IMR-90 (cell line): ENCODE measurements at regions not wholly inside any gene's neighbourhood (a gene's known extent, or its start where the extent isn't known, plus 50 kb on each side); places are given as distances from the start of the nearest gene placed in this dataset.

Experiments
- ATAC-seq: fragments of 200-7000 bp; cut with Tn5 transposase; 2 replicates; pipeline ENCODE4 v1.9.1; 2020; ENCODE audit warnings: low read depth, mild to moderate bottlenecking, moderate library complexity
- BruUV-seq: library from RNA; stranded (reverse); fragments of 400-500 nt; replicated peaks from 2 replicates; lab custom pipeline; 2021; lab: Mats Ljungman, UMichigan
- CTCF ChIA-PET: fragments of 300-600 bp; formaldehyde crosslinking; extraction: SDS; loops from one replicate; lab custom pipeline; 2021; ENCODE audit warnings: antibody characterized with exemption; lab: Yijun Ruan, JAX
- POLR2A ChIA-PET: fragments of 300-600 bp; sonication (Branson Sonifier 250); formaldehyde crosslinking; loops from one replicate; lab custom pipeline; 2022; ENCODE audit warnings: antibody characterized with exemption; ENCODE audit not compliant: unreplicated experiment; lab: Charles Lee
- DNase-seq: peaks from one replicate; pipeline ENCODE4 v3.0.0; 2013
- H2AFZ ChIP-seq: replicated peaks from 2 replicates; pipeline ENCODE3; 2013; ENCODE audit warnings: low read length, mild to moderate bottlenecking; ENCODE audit not compliant: poor library complexity
- H2AK5ac ChIP-seq: 2 replicates; pipeline ENCODE4 v1.6.1; 2013; ENCODE audit warnings: low read depth, low read length, inconsistent platforms
- H2AK9ac ChIP-seq: replicated peaks from 2 replicates; pipeline ENCODE3; 2013; ENCODE audit warnings: mild to moderate bottlenecking, low read depth, low read length, moderate library complexity; ENCODE audit not compliant: poor library complexity
- H2BK120ac ChIP-seq: 2 replicates; pipeline ENCODE4 v1.6.1; 2013; ENCODE audit warnings: low read depth, low read length, inconsistent platforms
- H2BK15ac ChIP-seq: 3 replicates; pipeline ENCODE4 v1.6.1; 2013; ENCODE audit warnings: low read depth, low read length, inconsistent platforms
- H2BK20ac ChIP-seq: 2 replicates; pipeline ENCODE4 v1.6.1; 2013; ENCODE audit warnings: low read depth, mild to moderate bottlenecking, inconsistent platforms, low read length, moderate library complexity
- H2BK5ac ChIP-seq: 2 replicates; pipeline ENCODE4 v1.6.1; 2013; ENCODE audit warnings: mild to moderate bottlenecking, low read depth, low read length, inconsistent platforms; ENCODE audit not compliant: poor library complexity, severe bottlenecking
- H3K14ac ChIP-seq: replicated peaks from 2 replicates; pipeline ENCODE4 v1.6.1; 2013; ENCODE audit warnings: low read depth, low read length, inconsistent platforms
- H3K18ac ChIP-seq: 2 replicates; pipeline ENCODE4 v1.6.1; 2013; ENCODE audit warnings: low read depth, low read length, control low read depth
- H3K23ac ChIP-seq: 2 replicates; pipeline ENCODE4 v1.6.1; 2013; ENCODE audit warnings: low read depth, low read length, inconsistent platforms
- H3K27ac ChIP-seq: 2 replicates; pipeline ENCODE4 v1.5.1; 2013; ENCODE audit warnings: mild to moderate bottlenecking, control low read depth, low read length; ENCODE audit not compliant: insufficient read depth
- H3K27me3 ChIP-seq: 2 replicates; pipeline ENCODE4 v1.6.1; 2013; ENCODE audit warnings: low read length; ENCODE audit not compliant: control insufficient read depth, insufficient read depth
- H3K36me3 ChIP-seq: 2 replicates; pipeline ENCODE4 v1.6.1; 2013; ENCODE audit warnings: low read length, mixed read lengths; ENCODE audit not compliant: control insufficient read depth, insufficient read depth
- H3K4ac ChIP-seq: 2 replicates; pipeline ENCODE4 v1.6.1; 2013; ENCODE audit warnings: low read depth, low read length, inconsistent platforms
- H3K4me1 ChIP-seq: 2 replicates; pipeline ENCODE4 v1.6.1; 2013; ENCODE audit warnings: low read length, mixed read lengths; ENCODE audit not compliant: control insufficient read depth, insufficient read depth
- H3K4me2 ChIP-seq: 2 replicates; pipeline ENCODE4 v1.6.1; 2013; ENCODE audit warnings: low read depth, mild to moderate bottlenecking, control low read depth, low read length, moderate library complexity
- H3K4me3 ChIP-seq: 2 replicates; pipeline ENCODE4 v1.5.1; 2013; ENCODE audit warnings: low read depth, mild to moderate bottlenecking, control low read depth, low read length, moderate library complexity; ENCODE audit not compliant: insufficient read depth
- H3K56ac ChIP-seq: 2 replicates; pipeline ENCODE4 v1.6.1; 2013; ENCODE audit warnings: low read length, inconsistent platforms; ENCODE audit not compliant: insufficient read depth; ENCODE audit errors: extremely low read depth
- H3K79me1 ChIP-seq, 2 experiments: 2 replicates each; pipeline ENCODE4 v1.6.1; 2013; ENCODE audit warnings: low read length in 2 of 2, inconsistent platforms in 1 of 2, low read depth in 1 of 2
- H3K9ac ChIP-seq: 2 replicates; pipeline ENCODE4 v1.6.1; 2013; ENCODE audit warnings: low read depth, low read length, control low read depth
- H3K9me1 ChIP-seq: 2 replicates; pipeline ENCODE4 v1.6.1; 2013; ENCODE audit warnings: low read length, inconsistent platforms; ENCODE audit not compliant: insufficient read depth
- H3K9me3 ChIP-seq: 2 replicates; pipeline ENCODE4 v1.6.1; 2013; ENCODE audit warnings: low read length; ENCODE audit not compliant: control insufficient read depth, insufficient read depth
- H4K20me1 ChIP-seq: 2 replicates; pipeline ENCODE4 v1.6.1; 2013; ENCODE audit warnings: low read length, inconsistent platforms; ENCODE audit not compliant: insufficient read depth
- H4K5ac ChIP-seq: 2 replicates; pipeline ENCODE4 v1.6.1; 2013; ENCODE audit warnings: mild to moderate bottlenecking, low read depth, low read length, control low read depth
- H4K8ac ChIP-seq, 2 experiments: 2 replicates each; pipeline ENCODE4 v1.6.1; 2013; ENCODE audit warnings: low read depth in 2 of 2, low read length in 2 of 2, control low read depth in 1 of 2, inconsistent platforms in 1 of 2
- H4K91ac ChIP-seq: 2 replicates; pipeline ENCODE4 v1.6.1; 2013; ENCODE audit warnings: low read depth, low read length, inconsistent platforms; ENCODE audit not compliant: insufficient read depth
- MAFK ChIP-seq: IDR thresholded peaks from 2 replicates; pipeline ENCODE4 v1.6.1; 2012; ENCODE audit warnings: low read depth, low read length, improper control_type of control experiment
- MAZ ChIP-seq: IDR thresholded peaks from 2 replicates; pipeline ENCODE4 v1.6.1; 2012; ENCODE audit warnings: low read depth, mild to moderate bottlenecking, low read length, improper control_type of control experiment, moderate library complexity, borderline replicate concordance
- WGBS, 2 experiments: methylation state at CpG; one replicate each; pipeline versions ENCODE4 v1.1.5 to v1.1.7; 2013; ENCODE audit warnings: missing lambda C conversion rate in 2 of 2; ENCODE audit not compliant: insufficient read length in 1 of 2; ENCODE audit errors: extremely low coverage in 2 of 2; 5-methylcytosine and 5-hydroxymethylcytosine counted together
- dilution Hi-C: fragments of 300-500 bp; cut with HindIII; formaldehyde crosslinking; loops from one replicate; pipeline ENCODE4 v1.14.3; 2018; ENCODE audit warnings: low sequenced_read_pairs; ENCODE audit not compliant: unreplicated experiment
- in situ Hi-C: fragments of 300-500 bp; cut with MboI; formaldehyde crosslinking; loops from 3 replicates; pipeline ENCODE4 v1.14.3; 2019; ENCODE audit warnings: low sequenced_read_pairs, inconsistent platforms, mixed read lengths
- intact Hi-C: fragments of 100-400 bp; cut with micrococcal nuclease; formaldehyde crosslinking; loops from 2 replicates; pipeline ENCODE4 v1.10.0; 2022

GRCh38 chr6:157767775-157768156 is 55.3 kb upstream of the SNX9 start:
- ATAC-seq (no peak), DNase-seq (no peak)
- Histone ChIP-seq H2AFZ (no peak overlapping the region), H2AK9ac (no peak overlapping the region), H3K4me3 (no peak overlapping the region), H4K8ac (no peak overlapping the region), H4K91ac (no peak overlapping the region), H2BK15ac (no peak overlapping the region; the same call in 2 of the 3 replicates), H2AK5ac (peak overlapping the region; percentile 21), H3K4ac (no peak overlapping the region), H3K27me3 (no peaks in the 10 kb centered on the region), H4K20me1 (no peaks in the 10 kb centered on the region; the same call in 1 of the 2 replicates), H3K27ac (no peak overlapping the region), H3K79me1 (peaks cover 0 to 7% of the 10 kb centered on the region in 2 experiments; a peak in 2 of 4 replicates), H2BK20ac (no peak overlapping the region), H2BK120ac (0 out of 2 replicates have a peak overlapping the region, but pooled peaks have one; percentile 21), H3K9me3 (no peaks in the 10 kb centered on the region), H3K56ac (no peak overlapping the region), H3K18ac (no peak overlapping the region), H3K9me1 (peaks cover 10% of the 10 kb centered on the region), H3K4me2 (no peak overlapping the region), H3K4me1 (peaks cover 18% of the 10 kb centered on the region), H3K14ac (no peak overlapping the region; the same call in 1 of the 2 replicates), H3K23ac (no peak overlapping the region), H3K9ac (no peak overlapping the region), H3K36me3 (no peaks in the 10 kb centered on the region), H2BK5ac (no peak overlapping the region), H4K5ac (no peak overlapping the region)
- WGBS, 2 experiments = 100% methylated on average over 2 of the region's 3 CpGs; no CpG with 5 or more reads in 1 of the 2 experiments
- ChIA-PET POLR2A (no interaction called here), CTCF (no interaction called here)
- intact Hi-C loops (no loop called here), dilution Hi-C loops (no loop called here), in situ Hi-C loops (no loop called here)
- BruUV-seq = no TSS peak
- TF ChIP-seq MAFK (no peak), MAZ (no peak)
